BLaER1 treated with 17β-estradiol and CSF1 and Interleukin-3, amounts not matched to agents 10 nM and 100 nM (cell line): ENCODE measurements at regions not wholly inside any gene's neighbourhood (a gene's known extent, or its start where the extent isn't known, plus 50 kb on each side); places are given as distances from the start of the nearest gene placed in this dataset.
A peak's percentile ranks its signal among the peaks of the same experiment; 100 is the strongest.

Experiments used
- H3K27ac ChIP-seq, 11 experiments: shearing (Covaris generic); formaldehyde crosslinking; 2 replicates each; pipeline ENCODE4 v1.8.1; 2022
- H3K27me3 ChIP-seq, 11 experiments: shearing (Covaris generic); formaldehyde crosslinking; 2 replicates each; pipeline ENCODE4 v1.8.1; 2022
- H3K36me3 ChIP-seq, 11 experiments: shearing (Covaris generic); formaldehyde crosslinking; 2 replicates each; pipeline ENCODE4 v1.8.1; 2022
- H3K4me1 ChIP-seq, 10 experiments: shearing (Covaris generic); formaldehyde crosslinking; 2 replicates each; pipeline ENCODE4 v1.8.1; 2022
- H3K4me2 ChIP-seq, 11 experiments: shearing (Covaris generic); formaldehyde crosslinking; 2 replicates each; pipeline ENCODE4 v1.8.1; 2022
- H3K4me3 ChIP-seq, 10 experiments: shearing (Covaris generic); formaldehyde crosslinking; 2 replicates each; pipeline ENCODE4 v1.8.1; 2022
- H3K9ac ChIP-seq, 11 experiments: shearing (Covaris generic); formaldehyde crosslinking; 2 replicates each; pipeline ENCODE4 v1.8.1; 2022
- H3K9me3 ChIP-seq, 11 experiments: shearing (Covaris generic); formaldehyde crosslinking; replicated peaks in 1 of 11; 2 replicates each; pipeline ENCODE4 v1.8.1; 2022
- H4K20me1 ChIP-seq, 11 experiments: shearing (Covaris generic); formaldehyde crosslinking; 2 replicates each; pipeline ENCODE4 v1.8.1; 2022
- Cebpa-rat ChIP-seq, 11 experiments: shearing (Covaris generic); IDR thresholded peaks; 2 replicates each; pipeline ENCODE4 v1.8.1; 2022

GRCh38 chr7:94067047-94067446, 62.9 kb upstream of the BET1 start:
- Histone ChIP-seq H3K4me2 (no peak overlapping the region), H3K4me1 (peaks cover 0 to 51% (median 19%) of the 10 kb centered on the region in 10 experiments; a peak in 15 of 20 replicates), H3K36me3 (no peaks in the 10 kb centered on the region), H3K4me3 (no peak overlapping the region), H3K9ac (no peak overlapping the region), H3K27me3 (no peaks in the 10 kb centered on the region), H3K27ac (no peak overlapping the region), H4K20me1 (no peaks in the 10 kb centered on the region), H3K9me3 (no peaks in the 10 kb centered on the region)
- TF ChIP-seq Cebpa-rat (IDR thresholded peaks at IDR 0.05): no peak

GRCh38 chr7:94067506-94067905, 63.4 kb upstream of the BET1 start:
- peaks cover 0 to 47% (median 14%) of the 10 kb centered on the region in 10 experiments; a peak in 15 of 20 replicates for H3K4me1 ChIP-seq
- TF ChIP-seq Cebpa-rat (IDR thresholded peaks at IDR 0.05): no peak
- no peaks in the 10 kb centered on the region for H4K20me1 ChIP-seq
- no peak overlapping the region for H3K4me2 ChIP-seq
- H3K36me3 ChIP-seq: no peaks in the 10 kb centered on the region
- H3K4me3 ChIP-seq: no peak overlapping the region
- H3K9ac ChIP-seq: no peak overlapping the region
- no peaks in the 10 kb centered on the region for H3K9me3 ChIP-seq
- H3K27ac ChIP-seq: no peak overlapping the region
- H3K27me3 ChIP-seq: no peaks in the 10 kb centered on the region

GRCh38 chr7:94069162-94069739, 65.1 kb upstream of the BET1 start:
- Histone ChIP-seq H3K4me1 (peaks cover 0 to 36% (median 11%) of the 10 kb centered on the region in 10 experiments; a peak in 14 of 20 replicates), H3K27me3 (no peaks in the 10 kb centered on the region), H3K9ac (no peak overlapping the region), H3K36me3 (no peaks in the 10 kb centered on the region), H3K4me2 (peak overlapping the region in 5 of 11 experiments; percentile 14 to 58 (median 43); a peak in 8 of 22 replicates), H3K9me3 (no peaks in the 10 kb centered on the region), H3K27ac (no peak overlapping the region), H3K4me3 (no peak overlapping the region), H4K20me1 (no peaks in the 10 kb centered on the region)
- TF ChIP-seq Cebpa-rat (IDR thresholded peaks at IDR 0.05): no peak

GRCh38 chr7:94080551-94080950, 76.4 kb upstream of the BET1 start:
- Histone ChIP-seq H3K4me2 (no peak overlapping the region), H3K9me3 (no peaks in the 10 kb centered on the region), H3K4me1 (no peaks in the 10 kb centered on the region), H3K36me3 (no peaks in the 10 kb centered on the region), H3K27ac (no peak overlapping the region), H3K4me3 (no peak overlapping the region), H3K9ac (no peak overlapping the region), H4K20me1 (no peaks in the 10 kb centered on the region), H3K27me3 (no peaks in the 10 kb centered on the region)
- TF ChIP-seq Cebpa-rat (IDR thresholded peaks at IDR 0.05): no peak

GRCh38 chr7:94082126-94082525, 78.0 kb upstream of the BET1 start:
- H4K20me1 ChIP-seq: no peaks in the 10 kb centered on the region
- H3K9ac ChIP-seq: no peak overlapping the region
- no peak overlapping the region for H3K4me2 ChIP-seq
- H3K9me3 ChIP-seq: no peaks in the 10 kb centered on the region
- no peaks in the 10 kb centered on the region for H3K4me1 ChIP-seq
- H3K27ac ChIP-seq: no peak overlapping the region
- H3K36me3 ChIP-seq: no peaks in the 10 kb centered on the region
- no peaks in the 10 kb centered on the region for H3K27me3 ChIP-seq
- TF ChIP-seq Cebpa-rat (IDR thresholded peaks at IDR 0.05): no peak
- no peak overlapping the region for H3K4me3 ChIP-seq

GRCh38 chr7:94087664-94088352, 83.7 kb upstream of the BET1 start:
- no peak for TF ChIP-seq Cebpa-rat (IDR thresholded peaks at IDR 0.05)
- Histone ChIP-seq H4K20me1 (no peaks in the 10 kb centered on the region), H3K9ac (no peak overlapping the region), H3K4me3 (no peak overlapping the region), H3K27me3 (no peaks in the 10 kb centered on the region), H3K4me2 (peak overlapping the region in 6 of 11 experiments; percentile 2 to 60 (median 34); a peak in 8 of 22 replicates), H3K4me1 (peaks cover 0 to 27% (median 3%) of the 10 kb centered on the region in 10 experiments; a peak in 9 of 20 replicates), H3K36me3 (no peaks in the 10 kb centered on the region), H3K27ac (no peak overlapping the region), H3K9me3 (no peaks in the 10 kb centered on the region)

GRCh38 chr7:94088560-94088959, 84.4 kb upstream of the BET1 start:
- Histone ChIP-seq H3K4me3 (no peak overlapping the region), H3K27ac (no peak overlapping the region), H4K20me1 (no peaks in the 10 kb centered on the region), H3K27me3 (no peaks in the 10 kb centered on the region), H3K4me2 (peak overlapping the region in 3 of 11 experiments; percentile 52 to 60 (median 53); a peak in 7 of 22 replicates), H3K36me3 (no peaks in the 10 kb centered on the region), H3K4me1 (peaks cover 0 to 27% (median 3%) of the 10 kb centered on the region in 10 experiments; a peak in 9 of 20 replicates), H3K9me3 (no peaks in the 10 kb centered on the region), H3K9ac (no peak overlapping the region)
- TF ChIP-seq Cebpa-rat (IDR thresholded peaks at IDR 0.05): no peak

GRCh38 chr7:94089806-94090205, 85.7 kb upstream of the BET1 start:
- TF ChIP-seq Cebpa-rat (IDR thresholded peaks at IDR 0.05): no peak
- H3K9me3 ChIP-seq: no peaks in the 10 kb centered on the region
- no peak overlapping the region for H3K4me3 ChIP-seq

GRCh38 chr7:94092980-94093379, 88.8 kb upstream of the BET1 start:
- TF ChIP-seq Cebpa-rat (IDR thresholded peaks at IDR 0.05): no peak
- H3K27me3 ChIP-seq: no peaks in the 10 kb centered on the region
- H3K9ac ChIP-seq: no peak overlapping the region

More at GRCh38 chr7:94089806-94090205, 85.7 kb upstream of the BET1 start:
- H4K20me1 ChIP-seq: no peaks in the 10 kb centered on the region
- peaks cover 0 to 27% (median 3%) of the 10 kb centered on the region in 10 experiments; a peak in 9 of 20 replicates for H3K4me1 ChIP-seq
- H3K4me2 ChIP-seq: peak overlapping the region in 1 of 11 experiments; percentile 60; a peak in 1 of 22 replicates
- no peaks in the 10 kb centered on the region for H3K27me3 ChIP-seq
- no peaks in the 10 kb centered on the region for H3K36me3 ChIP-seq
- H3K9ac ChIP-seq: no peak overlapping the region
- H3K27ac ChIP-seq: no peak overlapping the region

More at GRCh38 chr7:94092980-94093379, 88.8 kb upstream of the BET1 start:
- Histone ChIP-seq H3K9me3 (no peaks in the 10 kb centered on the region), H3K4me1 (peaks cover 0 to 19% (median 3%) of the 10 kb centered on the region in 10 experiments; a peak in 9 of 20 replicates), H3K4me3 (no peak overlapping the region), H4K20me1 (no peaks in the 10 kb centered on the region), H3K36me3 (no peaks in the 10 kb centered on the region), H3K27ac (no peak overlapping the region), H3K4me2 (no peak overlapping the region)
